Small intestine (tissue), 7 donors: ENCODE measurements at regions not wholly inside any gene's neighbourhood (a gene's known extent, or its start where the extent isn't known, plus 50 kb on each side); places are given as distances from the start of the nearest gene placed in this dataset.

Experiments used
- DNase-seq, 2 donors: peaks; one replicate each; pipeline versions ENCODE4 v3.0.0 to v3.0.0-alpha.2; 2013
- FAIRE-seq: peaks from 2 replicates; lab custom pipeline; 2012; peaks lifted over from hg19 to GRCh38; lab: Jason Lieb, UNC
- H3K27ac ChIP-seq, 3 donors: one replicate each; pipeline ENCODE4 v1.5.1; 2013; ENCODE audit warnings: low read length in 2 of 3, mild to moderate bottlenecking in 2 of 3, control low read depth in 1 of 3, inconsistent platforms in 1 of 3, low read depth in 1 of 3, moderate library complexity in 1 of 3
- H3K27me3 ChIP-seq, 3 donors: one replicate each; pipeline ENCODE4 v1.6.1; 2013; ENCODE audit warnings: low read length in 3 of 3, inconsistent platforms in 1 of 3; ENCODE audit not compliant: control insufficient read depth in 3 of 3, insufficient read depth in 3 of 3
- H3K36me3 ChIP-seq, 3 donors: one replicate each; pipeline ENCODE4 v1.6.1; 2013; ENCODE audit warnings: low read length in 3 of 3, inconsistent platforms in 1 of 3, low read depth in 1 of 3, mild to moderate bottlenecking in 1 of 3, moderate library complexity in 1 of 3; ENCODE audit not compliant: control insufficient read depth in 3 of 3, insufficient read depth in 2 of 3
- H3K4me1 ChIP-seq, 3 donors: one replicate each; pipeline ENCODE4 v1.6.1; 2013; ENCODE audit warnings: low read length in 2 of 3, inconsistent platforms in 1 of 3, low read depth in 1 of 3, mild to moderate bottlenecking in 1 of 3, moderate library complexity in 1 of 3; ENCODE audit not compliant: control insufficient read depth in 3 of 3, insufficient read depth in 2 of 3
- H3K4me3 ChIP-seq, 3 donors: one replicate each; pipeline ENCODE4 v1.5.1; 2013; ENCODE audit warnings: low read length in 3 of 3, control low read depth in 1 of 3, inconsistent platforms in 1 of 3, low read depth in 1 of 3, mild to moderate bottlenecking in 1 of 3, moderate library complexity in 1 of 3
- H3K9me3 ChIP-seq, 2 donors: one replicate each; pipeline ENCODE4 v1.6.1; 2013; ENCODE audit warnings: low read depth in 1 of 2, low read length in 1 of 2; ENCODE audit not compliant: control insufficient read depth in 2 of 2, insufficient read depth in 1 of 2
- WGBS, 3 donors: extraction: QIAGEN DNeasy Blood & Tissue Kit; methylation state at CpG; one replicate each; pipeline ENCODE4 v1.1.7; 2013; 5-methylcytosine and 5-hydroxymethylcytosine counted together
- donor health status: healthy with polysubstance abuse.
- donor health status: control.
- donor health status: control.
- donor health status: Bipolar disorder and iron deficiency.
- donor health status: healthy.

GRCh38 chr5:155313518-155313917 is 300.0 kb downstream of the KIF4B start:
- FAIRE-seq = no peak
- 90 to 95% (median 93%) methylated on average over 2 of the region's 2 CpGs for WGBS, 3 donors

GRCh38 chr5:155316070-155316714 is 302.6 kb downstream of the KIF4B start:
- H3K9me3 ChIP-seq = no peaks in the 10 kb centered on the region
- no peaks in the 10 kb centered on the region for H3K4me1 ChIP-seq
- no peak for FAIRE-seq
- DNase-seq = no peak
- no peaks in the 10 kb centered on the region for H3K27me3 ChIP-seq
- 74 to 77% (median 75%) methylated on average over 12 of the region's 12 CpGs for WGBS, 3 donors
- H3K27ac ChIP-seq = no peak overlapping the region
- H3K4me3 ChIP-seq = no peak overlapping the region
- no peaks in the 10 kb centered on the region for H3K36me3 ChIP-seq

More at GRCh38 chr5:155313518-155313917, 300.0 kb downstream of the KIF4B start:
- DNase-seq = no peak
- Histone ChIP-seq H3K27me3 (no peaks in the 10 kb centered on the region), H3K4me3 (no peak overlapping the region), H3K9me3 (no peaks in the 10 kb centered on the region), H3K4me1 (no peaks in the 10 kb centered on the region), H3K36me3 (no peaks in the 10 kb centered on the region), H3K27ac (no peak overlapping the region)

- H3K27ac ChIP-seq = no peak overlapping the region
- H3K27me3 ChIP-seq = no peaks in the 10 kb centered on the region
- FAIRE-seq (no peak), DNase-seq (no peak)
- no peaks in the 10 kb centered on the region for H3K4me1 ChIP-seq
- 86 to 90% (median 86%) methylated on average over 5 of the region's 5 CpGs for WGBS, 3 donors
- no peaks in the 10 kb centered on the region for H3K9me3 ChIP-seq
- H3K36me3 ChIP-seq = no peaks in the 10 kb centered on the region
- no peak overlapping the region for H3K4me3 ChIP-seq
These were observed 319.1 kb downstream of the KIF4B start for GRCh38 chr5:155332618-155333017.

GRCh38 chr5:155342956-155343355 is 329.4 kb downstream of the KIF4B start:
- DNase-seq = no peak
- Histone ChIP-seq H3K4me1 (no peaks in the 10 kb centered on the region), H3K9me3 (no peaks in the 10 kb centered on the region), H3K27me3 (no peaks in the 10 kb centered on the region), H3K4me3 (no peak overlapping the region), H3K36me3 (no peaks in the 10 kb centered on the region), H3K27ac (no peak overlapping the region)
- 19 to 38% (median 23%) methylated on average over 2 of the region's 2 CpGs for WGBS, 3 donors
- no peak for FAIRE-seq

- no peak overlapping the region for H3K27ac ChIP-seq
- no peak overlapping the region for H3K4me3 ChIP-seq
- no peaks in the 10 kb centered on the region for H3K27me3 ChIP-seq
- H3K4me1 ChIP-seq = no peaks in the 10 kb centered on the region
- WGBS, 3 donors = 75 to 85% (median 83%) methylated on average over 1 of the region's 1 CpG
- H3K9me3 ChIP-seq = no peaks in the 10 kb centered on the region
- FAIRE-seq (no peak), DNase-seq (no peak)
- H3K36me3 ChIP-seq = no peaks in the 10 kb centered on the region
These were observed 329.9 kb downstream of the KIF4B start for GRCh38 chr5:155343468-155343867.

- peaks cover 0 to 13% of the 10 kb centered on the region in 2 donors for H3K9me3 ChIP-seq
- H3K4me1 ChIP-seq = no peaks in the 10 kb centered on the region
These were observed 339.7 kb downstream of the KIF4B start for GRCh38 chr5:155353231-155353630.

GRCh38 chr5:155366096-155366495 is 352.5 kb downstream of the KIF4B start:
- no peaks in the 10 kb centered on the region for H3K27me3 ChIP-seq
- H3K9me3 ChIP-seq = no peaks in the 10 kb centered on the region
- FAIRE-seq (no peak), DNase-seq (no peak)
- H3K4me1 ChIP-seq = no peaks in the 10 kb centered on the region
- whole genome bisulfite sequencing, 3 donors = 72 to 78% (median 73%) methylated on average over 4 of the region's 4 CpGs
- no peak overlapping the region for H3K27ac ChIP-seq
- H3K4me3 ChIP-seq = no peak overlapping the region
- H3K36me3 ChIP-seq = no peaks in the 10 kb centered on the region

More at GRCh38 chr5:155353231-155353630, 339.7 kb downstream of the KIF4B start:
- Histone ChIP-seq H3K36me3 (no peaks in the 10 kb centered on the region), H3K27me3 (no peaks in the 10 kb centered on the region), H3K27ac (no peak overlapping the region), H3K4me3 (no peak overlapping the region)
- DNase-seq (no peak), FAIRE-seq (no peak)

- WGBS, 3 donors = 80 to 84% (median 83%) methylated on average over 4 of the region's 4 CpGs
- H3K4me3 ChIP-seq = no peak overlapping the region
- FAIRE-seq = no peak
- DNase-seq = no peak
- no peaks in the 10 kb centered on the region for H3K27me3 ChIP-seq
- H3K9me3 ChIP-seq = no peaks in the 10 kb centered on the region
- H3K27ac ChIP-seq = no peak overlapping the region
- no peaks in the 10 kb centered on the region for H3K4me1 ChIP-seq
- no peaks in the 10 kb centered on the region for H3K36me3 ChIP-seq
These were observed 354.3 kb downstream of the KIF4B start for GRCh38 chr5:155367841-155368240.

- FAIRE-seq (no peak), DNase-seq (no peak)
- Histone ChIP-seq H3K4me1 (no peaks in the 10 kb centered on the region), H3K9me3 (no peaks in the 10 kb centered on the region), H3K4me3 (no peak overlapping the region), H3K27ac (no peak overlapping the region), H3K27me3 (no peaks in the 10 kb centered on the region), H3K36me3 (no peaks in the 10 kb centered on the region)
- WGBS, 3 donors = 57 to 59% (median 58%) methylated on average over 1 of the region's 1 CpG
These were observed 354.9 kb downstream of the KIF4B start for GRCh38 chr5:155368490-155368889.
